Vagina (tissue), 2 donors: ENCODE measurements at regions not wholly inside any gene's neighbourhood (a gene's known extent, or its start where the extent isn't known, plus 50 kb on each side); places are given as distances from the start of the nearest gene placed in this dataset.

Experiments
- POLR2AphosphoS5 ChIP-seq, 2 donors: sonication (generic); formaldehyde crosslinking; IDR thresholded peaks; one replicate each; pipeline ENCODE4 v1.9.0; 2017; ENCODE audit warnings: antibody characterized with exemption in 2 of 2, mild to moderate bottlenecking in 2 of 2, low read depth in 1 of 2; ENCODE audit not compliant: insufficient read depth in 1 of 2
- TF ChIP-seq, protein P1 (sequence below), 3 experiments: fragments of 450-650 bp in 2 of 3; fragments of 200-600 bp in 1 of 3; sonication (generic) in 1 of 3; IDR thresholded peaks; one replicate each; pipeline ENCODE4 v1.5.1; 2017 to 2019; ENCODE audit warnings: antibody characterized with exemption in 3 of 3, mild to moderate bottlenecking in 2 of 3, moderate library complexity in 2 of 3

DNA sequence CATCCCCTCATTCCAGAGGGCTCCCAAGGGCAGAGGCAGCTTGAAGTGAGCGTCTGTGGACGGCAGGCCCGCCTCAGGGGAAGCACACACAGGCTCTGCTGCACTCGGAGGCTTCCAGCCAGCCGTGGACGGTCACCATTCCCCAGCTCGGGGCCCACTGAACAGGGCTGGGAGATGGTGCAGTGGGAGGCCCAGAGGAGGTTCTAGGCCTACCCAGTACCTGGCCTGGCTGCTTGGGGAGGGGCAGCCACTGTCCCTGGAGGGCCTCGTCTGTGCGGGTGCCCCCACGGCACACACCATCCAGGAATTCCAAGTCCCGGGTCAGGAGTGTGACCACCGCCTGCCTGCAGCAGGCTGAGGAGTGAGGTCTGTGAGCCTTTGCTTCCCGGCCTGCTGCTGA is 80.4 kb downstream of the SIK1 start:
- TF ChIP-seq, protein P1, sequence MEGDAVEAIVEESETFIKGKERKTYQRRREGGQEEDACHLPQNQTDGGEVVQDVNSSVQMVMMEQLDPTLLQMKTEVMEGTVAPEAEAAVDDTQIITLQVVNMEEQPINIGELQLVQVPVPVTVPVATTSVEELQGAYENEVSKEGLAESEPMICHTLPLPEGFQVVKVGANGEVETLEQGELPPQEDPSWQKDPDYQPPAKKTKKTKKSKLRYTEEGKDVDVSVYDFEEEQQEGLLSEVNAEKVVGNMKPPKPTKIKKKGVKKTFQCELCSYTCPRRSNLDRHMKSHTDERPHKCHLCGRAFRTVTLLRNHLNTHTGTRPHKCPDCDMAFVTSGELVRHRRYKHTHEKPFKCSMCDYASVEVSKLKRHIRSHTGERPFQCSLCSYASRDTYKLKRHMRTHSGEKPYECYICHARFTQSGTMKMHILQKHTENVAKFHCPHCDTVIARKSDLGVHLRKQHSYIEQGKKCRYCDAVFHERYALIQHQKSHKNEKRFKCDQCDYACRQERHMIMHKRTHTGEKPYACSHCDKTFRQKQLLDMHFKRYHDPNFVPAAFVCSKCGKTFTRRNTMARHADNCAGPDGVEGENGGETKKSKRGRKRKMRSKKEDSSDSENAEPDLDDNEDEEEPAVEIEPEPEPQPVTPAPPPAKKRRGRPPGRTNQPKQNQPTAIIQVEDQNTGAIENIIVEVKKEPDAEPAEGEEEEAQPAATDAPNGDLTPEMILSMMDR (IDR thresholded peaks at IDR 0.05) = no peak
- TF ChIP-seq POLR2AphosphoS5 (IDR thresholded peaks at IDR 0.05; ENCODE audit: insufficient read depth in 1 of 2, low read depth in 1 of 2) = no peak
